EL (cell line): ENCODE measurements at regions not wholly inside any gene's neighbourhood (a gene's known extent, or its start where the extent isn't known, plus 50 kb on each side); places are given as distances from the start of the nearest gene placed in this dataset.
"Not testable (repeated sequence)": the region's sequence is repeated elsewhere in the genome, so short reads cannot be mapped to it uniquely, and the experiment has no call there.

Experiments used
- DNase-seq: peaks from one replicate; pipeline ENCODE4 v3.0.0-alpha.2; 2016

- DNase-seq: no peak
These were observed 1199.7 kb downstream of the CNTNAP5 start for GRCh38 chr2:125224830-125225229.

GRCh38 chr2:125227843-125228392 lies 1202.8 kb downstream of the CNTNAP5 start:
- DNase-seq: no peak

GRCh38 chr2:125240870-125241269 lies 1215.8 kb downstream of the CNTNAP5 start:
- no peak for DNase-seq

- no peak for DNase-seq
These were observed 1218.0 kb downstream of the CNTNAP5 start for GRCh38 chr2:125243074-125243473.

GRCh38 chr2:125254010-125254409 lies 1228.9 kb downstream of the CNTNAP5 start:
- DNase-seq: no peak

- DNase-seq: no peak
These were observed 1234.4 kb downstream of the CNTNAP5 start for GRCh38 chr2:125259451-125259850.

GRCh38 chr2:125260366-125260930 lies 1235.4 kb downstream of the CNTNAP5 start:
- DNase-seq: not testable (repeated sequence)

- no peak for DNase-seq
These were observed 1239.4 kb downstream of the CNTNAP5 start for GRCh38 chr2:125264453-125264852.

- DNase-seq: no peak
These were observed 1242.6 kb downstream of the CNTNAP5 start for GRCh38 chr2:125267683-125268082.

GRCh38 chr2:125272651-125273050 lies 1247.6 kb downstream of the CNTNAP5 start:
- DNase-seq: no peak

- DNase-seq: no peak
These were observed 1249.6 kb downstream of the CNTNAP5 start for GRCh38 chr2:125274718-125275117.

- no peak for DNase-seq
These were observed 1255.2 kb downstream of the CNTNAP5 start for GRCh38 chr2:125280265-125280664.

- no peak for DNase-seq
These were observed 1256.2 kb downstream of the CNTNAP5 start for GRCh38 chr2:125281242-125281641.

GRCh38 chr2:125296742-125297141 lies 1271.7 kb downstream of the CNTNAP5 start:
- no peak for DNase-seq

GRCh38 chr2:125310657-125311364 lies 1285.7 kb downstream of the CNTNAP5 start:
- DNase-seq: no peak

GRCh38 chr2:125312342-125312741 lies 1287.3 kb downstream of the CNTNAP5 start:
- DNase-seq: no peak

GRCh38 chr2:125313806-125314205 lies 1288.7 kb downstream of the CNTNAP5 start:
- no peak for DNase-seq

GRCh38 chr2:125318740-125319139 lies 1293.7 kb downstream of the CNTNAP5 start:
- no peak for DNase-seq

- no peak for DNase-seq
These were observed 1299.2 kb downstream of the CNTNAP5 start for GRCh38 chr2:125324273-125324672.

GRCh38 chr2:125330133-125330532 lies 1305.0 kb downstream of the CNTNAP5 start:
- no peak for DNase-seq

- DNase-seq: no peak
These were observed 1314.6 kb upstream of the GYPC start for GRCh38 chr2:125341353-125341752.

- not testable (repeated sequence) for DNase-seq
These were observed 1302.4 kb upstream of the GYPC start for GRCh38 chr2:125353542-125353941.

GRCh38 chr2:125364192-125364983 lies 1291.6 kb upstream of the GYPC start:
- DNase-seq: no peak

GRCh38 chr2:125364984-125365265 lies 1291.0 kb upstream of the GYPC start:
- no peak for DNase-seq
